Chondrocyte (in vitro differentiated cells): ENCODE measurements at regions not wholly inside any gene's neighbourhood (a gene's known extent, or its start where the extent isn't known, plus 50 kb on each side); places are given as distances from the start of the nearest gene placed in this dataset.

ENCODE experiments used
- DNase-seq: peaks from one replicate; pipeline ENCODE4 v3.0.0; 2021; ENCODE audit warnings: mixed read lengths, low spot score
- H3K27ac Mint-ChIP-seq: one replicate; pipeline ENCODE4 v1.8.0; 2021; ENCODE audit warnings: mild to moderate bottlenecking, moderate library complexity, mixed read lengths; ENCODE audit not compliant: unreplicated experiment
- H3K27me3 Mint-ChIP-seq: 2 replicates; pipeline ENCODE4 v1.8.0; 2021; ENCODE audit warnings: low read depth, mixed read lengths
- H3K36me3 Mint-ChIP-seq: 2 replicates; pipeline ENCODE4 v1.8.0; 2021; ENCODE audit warnings: low read depth, mixed read lengths
- H3K4me1 Mint-ChIP-seq: 2 replicates; pipeline ENCODE4 v1.8.0; 2021; ENCODE audit warnings: low read depth, mild to moderate bottlenecking, mixed read lengths
- H3K4me3 Mint-ChIP-seq: one replicate; pipeline ENCODE4 v1.8.0; 2021; ENCODE audit warnings: mild to moderate bottlenecking, moderate library complexity, mixed read lengths; ENCODE audit not compliant: unreplicated experiment
- H3K9me3 Mint-ChIP-seq: 2 replicates; pipeline ENCODE4 v1.8.0; 2021; ENCODE audit warnings: low read depth, mixed read lengths
- TF ChIP-seq, protein P1 (sequence below): fragments of 200-600 bp; sonication (generic); IDR thresholded peaks from 2 replicates; pipeline ENCODE4 v1.5.0; 2021; ENCODE audit warnings: antibody characterized with exemption, mild to moderate bottlenecking, moderate library complexity

DNA sequence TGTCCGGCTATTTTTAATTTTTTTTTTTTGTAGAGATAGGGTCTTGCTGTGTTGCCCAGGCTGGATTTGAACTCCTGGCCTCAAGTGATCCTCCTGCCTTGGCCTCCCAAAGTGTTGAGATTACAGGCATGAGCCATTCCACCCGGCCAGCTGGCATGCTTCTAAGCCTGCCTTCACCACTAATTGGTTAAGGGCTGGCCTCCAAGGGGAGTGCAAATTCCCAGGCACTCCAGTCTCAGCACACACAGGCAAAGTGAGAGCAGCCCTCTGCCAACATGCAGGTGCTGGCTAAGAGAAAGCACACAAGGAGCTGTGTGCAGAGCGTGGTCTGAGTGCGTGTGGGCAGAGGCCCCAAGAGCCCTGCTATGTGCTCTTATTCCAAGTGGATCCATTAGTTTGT, 149.8 kb upstream of the HS3ST2 start:
- no peaks in the 10 kb centered on the region for H3K4me1 Mint-ChIP-seq
- TF ChIP-seq, protein P1, sequence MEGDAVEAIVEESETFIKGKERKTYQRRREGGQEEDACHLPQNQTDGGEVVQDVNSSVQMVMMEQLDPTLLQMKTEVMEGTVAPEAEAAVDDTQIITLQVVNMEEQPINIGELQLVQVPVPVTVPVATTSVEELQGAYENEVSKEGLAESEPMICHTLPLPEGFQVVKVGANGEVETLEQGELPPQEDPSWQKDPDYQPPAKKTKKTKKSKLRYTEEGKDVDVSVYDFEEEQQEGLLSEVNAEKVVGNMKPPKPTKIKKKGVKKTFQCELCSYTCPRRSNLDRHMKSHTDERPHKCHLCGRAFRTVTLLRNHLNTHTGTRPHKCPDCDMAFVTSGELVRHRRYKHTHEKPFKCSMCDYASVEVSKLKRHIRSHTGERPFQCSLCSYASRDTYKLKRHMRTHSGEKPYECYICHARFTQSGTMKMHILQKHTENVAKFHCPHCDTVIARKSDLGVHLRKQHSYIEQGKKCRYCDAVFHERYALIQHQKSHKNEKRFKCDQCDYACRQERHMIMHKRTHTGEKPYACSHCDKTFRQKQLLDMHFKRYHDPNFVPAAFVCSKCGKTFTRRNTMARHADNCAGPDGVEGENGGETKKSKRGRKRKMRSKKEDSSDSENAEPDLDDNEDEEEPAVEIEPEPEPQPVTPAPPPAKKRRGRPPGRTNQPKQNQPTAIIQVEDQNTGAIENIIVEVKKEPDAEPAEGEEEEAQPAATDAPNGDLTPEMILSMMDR: no peak
- peaks cover 4% of the 10 kb centered on the region for H3K27me3 Mint-ChIP-seq
- H3K9me3 Mint-ChIP-seq: no peaks in the 10 kb centered on the region
- H3K27ac Mint-ChIP-seq: no peak overlapping the region
- no peak for DNase-seq
- H3K36me3 Mint-ChIP-seq: no peaks in the 10 kb centered on the region
- H3K4me3 Mint-ChIP-seq: no peak overlapping the region

GRCh38 chr16:22664561-22664997, 149.4 kb upstream of the HS3ST2 start:
- no peak overlapping the region for H3K27ac Mint-ChIP-seq
- DNase-seq: no peak

DNA sequence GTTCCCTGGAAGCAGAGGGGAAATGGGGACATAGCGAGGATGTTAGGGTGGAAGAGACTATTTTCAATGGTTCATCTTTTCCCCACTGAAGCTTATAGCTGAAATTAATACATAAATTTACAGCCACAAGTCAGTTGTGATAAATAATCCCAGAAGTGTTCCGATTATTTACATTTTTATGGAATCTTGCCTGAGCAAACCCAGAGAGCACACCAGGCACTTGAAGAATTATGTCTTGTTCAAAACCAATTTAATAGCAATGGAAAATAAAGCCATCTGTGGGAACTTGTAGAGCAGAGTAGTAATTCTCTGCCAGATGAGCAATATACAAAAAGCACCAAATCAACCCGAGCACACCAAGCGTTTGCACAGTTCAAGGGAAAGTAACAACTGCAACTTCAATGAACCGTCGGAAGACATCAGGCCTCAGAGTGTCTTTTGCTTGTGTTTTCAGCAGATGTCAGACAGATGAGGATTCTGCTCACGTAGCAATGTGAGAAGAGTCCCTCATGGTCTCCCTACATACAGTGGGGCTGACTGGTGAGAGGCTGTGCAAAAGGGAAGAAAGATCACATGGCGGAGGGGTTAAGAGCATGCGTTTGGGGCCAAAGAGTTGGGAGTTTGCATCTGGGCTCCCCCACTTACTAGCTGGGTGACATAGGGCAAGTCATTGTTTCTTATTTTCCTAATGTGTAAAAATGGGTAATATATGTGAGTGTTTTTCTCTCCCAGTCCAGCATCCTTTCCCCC, 148.7 kb upstream of the HS3ST2 start:
- Mint-ChIP-seq H3K4me1 (no peaks in the 10 kb centered on the region), H3K27me3 (peaks cover 2% of the 10 kb centered on the region), H3K27ac (no peak overlapping the region), H3K4me3 (no peak overlapping the region), H3K9me3 (no peaks in the 10 kb centered on the region), H3K36me3 (no peaks in the 10 kb centered on the region)
- TF ChIP-seq, protein P1: no peak
- no peak for DNase-seq

More at GRCh38 chr16:22664561-22664997, 149.4 kb upstream of the HS3ST2 start:
- Mint-ChIP-seq H3K4me1 (no peaks in the 10 kb centered on the region), H3K9me3 (no peaks in the 10 kb centered on the region), H3K36me3 (no peaks in the 10 kb centered on the region), H3K4me3 (no peak overlapping the region), H3K27me3 (peaks cover 4% of the 10 kb centered on the region)
- TF ChIP-seq, protein P1: no peak

DNA sequence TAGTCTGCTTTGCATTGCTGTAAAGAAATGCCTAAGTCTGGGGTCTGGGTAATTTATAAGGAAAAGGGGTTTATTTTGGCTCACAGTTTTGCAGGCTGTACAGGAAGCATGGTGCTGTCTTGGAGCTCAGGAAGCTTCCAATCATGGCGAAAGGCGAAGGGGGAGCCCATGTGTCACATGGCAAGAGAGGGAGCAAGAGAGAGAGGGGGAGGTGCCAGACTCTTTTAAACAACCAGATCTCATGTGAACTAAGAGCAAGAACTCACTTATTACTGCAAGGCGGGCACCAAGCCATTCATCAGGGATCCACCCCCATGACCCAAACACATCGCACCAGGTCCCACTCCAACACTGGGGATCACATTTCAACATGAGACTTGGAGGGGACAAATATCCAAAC, 148.2 kb upstream of the HS3ST2 start:
- H3K4me1 Mint-ChIP-seq: no peaks in the 10 kb centered on the region
- no peak for DNase-seq
- no peaks in the 10 kb centered on the region for H3K9me3 Mint-ChIP-seq
- H3K27me3 Mint-ChIP-seq: peaks cover 2% of the 10 kb centered on the region
- no peak overlapping the region for H3K4me3 Mint-ChIP-seq
- H3K36me3 Mint-ChIP-seq: no peaks in the 10 kb centered on the region
- TF ChIP-seq, protein P1: no peak
- H3K27ac Mint-ChIP-seq: no peak overlapping the region

GRCh38 chr16:22668318-22668717, 145.6 kb upstream of the HS3ST2 start:
- H3K4me3 Mint-ChIP-seq: no peak overlapping the region
- no peaks in the 10 kb centered on the region for H3K4me1 Mint-ChIP-seq
- H3K27me3 Mint-ChIP-seq: peaks cover 2% of the 10 kb centered on the region
- TF ChIP-seq, protein P1: no peak
- no peak overlapping the region for H3K27ac Mint-ChIP-seq
- H3K9me3 Mint-ChIP-seq: no peaks in the 10 kb centered on the region
- DNase-seq: no peak
- H3K36me3 Mint-ChIP-seq: no peaks in the 10 kb centered on the region
